ENCODE measurements at regions not wholly inside any gene's neighbourhood (a gene's known extent, or its start where the extent isn't known, plus 50 kb on each side); places are given as distances from the start of the nearest gene placed in this dataset.
"Not testable (repeated sequence)": the region's sequence is repeated elsewhere in the genome, so short reads cannot be mapped to it uniquely, and the experiment has no call there.

- no peak for DNase-seq (ENCODE audit: low read depth, low spot score)
These were observed 81.7 kb upstream of the DNAJC10 start for GRCh38 chr2:182634386-182634785.

- no peak for DNase-seq (ENCODE audit: low read depth, low spot score)
These were observed 79.4 kb upstream of the DNAJC10 start for GRCh38 chr2:182636699-182637098.

GRCh38 chr2:182638667-182639066 is 77.4 kb upstream of the DNAJC10 start:
- no peak for DNase-seq (ENCODE audit: low read depth, low spot score)

GRCh38 chr2:182639971-182640370 is 76.1 kb upstream of the DNAJC10 start:
- no peak for DNase-seq (ENCODE audit: low read depth, low spot score)

- DNase-seq (ENCODE audit: low read depth, low spot score) = no peak
These were observed 73.7 kb upstream of the DNAJC10 start for GRCh38 chr2:182642328-182642727.

GRCh38 chr2:182646763-182647498 is 69.1 kb upstream of the DNAJC10 start:
- no peak for DNase-seq (ENCODE audit: low read depth, low spot score)

GRCh38 chr2:182647499-182647787 is 68.6 kb upstream of the DNAJC10 start:
- DNase-seq (ENCODE audit: low read depth, low spot score) = no peak

GRCh38 chr2:182649316-182649715 is 66.7 kb upstream of the DNAJC10 start:
- DNase-seq (ENCODE audit: low read depth, low spot score) = no peak

GRCh38 chr2:182650704-182651103 is 65.4 kb upstream of the DNAJC10 start:
- no peak for DNase-seq (ENCODE audit: low read depth, low spot score)

GRCh38 chr2:182652326-182652725 is 63.7 kb upstream of the DNAJC10 start:
- DNase-seq (ENCODE audit: low read depth, low spot score) = no peak

GRCh38 chr2:182655750-182656149 is 60.3 kb upstream of the DNAJC10 start:
- DNase-seq (ENCODE audit: low read depth, low spot score) = no peak

- DNase-seq (ENCODE audit: low read depth, low spot score) = no peak
These were observed 51.8 kb upstream of the DNAJC10 start for GRCh38 chr2:182664212-182664611.

GRCh38 chr2:182665500-182665899 is 50.6 kb upstream of the DNAJC10 start:
- DNase-seq (ENCODE audit: low read depth, low spot score) = not testable (repeated sequence)
